ENCODE measurements at regions not wholly inside any gene's neighbourhood (a gene's known extent, or its start where the extent isn't known, plus 50 kb on each side); places are given as distances from the start of the nearest gene placed in this dataset.

GRCh38 chr3:151560738-151561137, 99.9 kb upstream of the IGSF10 start:
- DNase-seq (ENCODE audit: low read depth): peak; percentile 57
- TF ChIP-seq, protein P1, sequence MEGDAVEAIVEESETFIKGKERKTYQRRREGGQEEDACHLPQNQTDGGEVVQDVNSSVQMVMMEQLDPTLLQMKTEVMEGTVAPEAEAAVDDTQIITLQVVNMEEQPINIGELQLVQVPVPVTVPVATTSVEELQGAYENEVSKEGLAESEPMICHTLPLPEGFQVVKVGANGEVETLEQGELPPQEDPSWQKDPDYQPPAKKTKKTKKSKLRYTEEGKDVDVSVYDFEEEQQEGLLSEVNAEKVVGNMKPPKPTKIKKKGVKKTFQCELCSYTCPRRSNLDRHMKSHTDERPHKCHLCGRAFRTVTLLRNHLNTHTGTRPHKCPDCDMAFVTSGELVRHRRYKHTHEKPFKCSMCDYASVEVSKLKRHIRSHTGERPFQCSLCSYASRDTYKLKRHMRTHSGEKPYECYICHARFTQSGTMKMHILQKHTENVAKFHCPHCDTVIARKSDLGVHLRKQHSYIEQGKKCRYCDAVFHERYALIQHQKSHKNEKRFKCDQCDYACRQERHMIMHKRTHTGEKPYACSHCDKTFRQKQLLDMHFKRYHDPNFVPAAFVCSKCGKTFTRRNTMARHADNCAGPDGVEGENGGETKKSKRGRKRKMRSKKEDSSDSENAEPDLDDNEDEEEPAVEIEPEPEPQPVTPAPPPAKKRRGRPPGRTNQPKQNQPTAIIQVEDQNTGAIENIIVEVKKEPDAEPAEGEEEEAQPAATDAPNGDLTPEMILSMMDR (IDR thresholded peaks at IDR 0.05; ENCODE audit: insufficient read depth, low read length): no peak

GRCh38 chr3:151559736-151560135, 98.9 kb upstream of the IGSF10 start:
- H3K4me3 ChIP-seq (ENCODE audit: low read depth, low read length): no peak overlapping the region
- no peak for DNase-seq (ENCODE audit: low read depth)
- TF ChIP-seq, protein P1 (IDR thresholded peaks at IDR 0.05; ENCODE audit: insufficient read depth, low read length): no peak

More at GRCh38 chr3:151560738-151561137, 99.9 kb upstream of the IGSF10 start:
- H3K4me3 ChIP-seq (ENCODE audit: low read depth, low read length): no peak overlapping the region

DNA sequence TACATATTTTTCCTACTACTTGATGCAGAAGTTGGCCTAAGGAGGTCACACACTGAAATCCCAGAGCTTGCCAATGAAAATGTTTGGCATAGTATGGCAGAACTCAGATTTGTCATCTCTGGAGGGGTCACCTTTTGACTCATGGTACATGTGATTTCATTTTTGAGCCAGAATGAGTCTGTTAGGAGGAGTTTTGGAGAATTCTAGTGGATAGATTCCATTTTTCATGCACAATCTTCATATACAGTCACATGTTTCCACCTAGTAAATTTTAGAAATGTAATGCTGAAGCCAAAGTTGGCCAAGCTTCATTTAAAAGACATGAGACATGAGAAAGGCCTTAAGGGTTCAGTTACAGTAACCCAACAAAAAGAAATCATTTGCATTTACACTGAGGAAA, 97.8 kb upstream of the IGSF10 start:
- TF ChIP-seq, protein P1 (IDR thresholded peaks at IDR 0.05; ENCODE audit: insufficient read depth, low read length): no peak
- DNase-seq (ENCODE audit: low read depth): peak; percentile 98
- no peak overlapping the region for H3K4me3 ChIP-seq (ENCODE audit: low read depth, low read length)

DNA sequence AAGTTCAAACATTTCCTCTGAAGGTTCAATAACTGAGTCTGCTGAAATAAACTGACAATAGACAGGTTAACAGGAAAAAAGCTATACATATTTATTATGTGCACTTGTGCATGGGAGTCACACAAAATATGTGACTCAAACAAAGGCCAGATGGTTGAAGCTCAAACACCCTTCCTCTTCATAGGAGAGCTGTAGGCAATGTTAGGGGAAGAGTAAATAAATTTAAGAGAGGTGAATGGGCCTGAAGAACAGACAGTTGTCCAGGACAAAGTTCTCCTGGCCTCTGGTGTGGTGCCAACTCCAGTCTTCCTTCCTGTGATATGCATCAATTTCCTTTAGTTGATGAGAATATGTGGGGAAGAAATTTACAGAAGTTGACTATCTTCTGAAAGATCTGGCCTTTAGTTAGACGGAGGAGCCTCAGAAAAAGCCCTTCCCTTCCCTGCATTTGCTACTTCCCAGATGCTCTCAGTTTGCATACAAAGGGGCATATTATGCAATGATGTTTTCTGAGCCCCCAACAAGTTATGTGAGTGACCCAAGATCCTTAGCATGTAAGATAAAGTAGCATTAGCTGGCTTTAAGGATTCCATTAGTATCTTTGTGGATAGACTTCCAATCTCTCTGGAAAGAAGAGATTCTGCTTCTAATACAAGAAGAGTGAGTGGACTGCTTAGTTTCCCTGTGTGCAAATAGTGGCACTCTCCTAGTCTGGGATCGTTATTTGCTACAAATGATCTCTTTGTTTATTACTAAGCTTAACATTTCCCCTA, 96.4 kb upstream of the IGSF10 start:
- TF ChIP-seq, protein P1 (IDR thresholded peaks at IDR 0.05; ENCODE audit: insufficient read depth, low read length): no peak
- no peak overlapping the region for H3K4me3 ChIP-seq (ENCODE audit: low read depth, low read length)
- DNase-seq (ENCODE audit: low read depth): no peak

DNA sequence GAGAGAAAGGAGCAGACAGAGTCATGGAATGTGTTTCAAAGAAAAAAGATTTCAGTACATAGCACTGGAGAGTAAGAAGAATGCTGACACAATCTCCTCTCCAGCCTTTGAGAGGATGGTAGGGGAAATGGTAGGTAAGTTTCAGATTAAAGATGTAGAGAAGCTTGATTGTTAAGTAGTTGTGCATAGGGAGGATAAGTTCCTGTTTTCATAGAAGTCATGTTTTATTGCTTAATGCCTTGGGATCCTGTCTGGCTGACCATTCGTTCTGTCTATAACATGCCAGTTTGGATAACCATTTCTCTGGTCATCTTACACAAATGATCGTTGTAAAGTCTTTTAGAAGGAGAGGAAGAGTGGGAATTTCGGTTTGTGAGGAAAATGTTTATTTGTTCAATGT, 95.7 kb upstream of the IGSF10 start:
- no peak for DNase-seq (ENCODE audit: low read depth)
- TF ChIP-seq, protein P1 (IDR thresholded peaks at IDR 0.05; ENCODE audit: insufficient read depth, low read length): no peak

DNA sequence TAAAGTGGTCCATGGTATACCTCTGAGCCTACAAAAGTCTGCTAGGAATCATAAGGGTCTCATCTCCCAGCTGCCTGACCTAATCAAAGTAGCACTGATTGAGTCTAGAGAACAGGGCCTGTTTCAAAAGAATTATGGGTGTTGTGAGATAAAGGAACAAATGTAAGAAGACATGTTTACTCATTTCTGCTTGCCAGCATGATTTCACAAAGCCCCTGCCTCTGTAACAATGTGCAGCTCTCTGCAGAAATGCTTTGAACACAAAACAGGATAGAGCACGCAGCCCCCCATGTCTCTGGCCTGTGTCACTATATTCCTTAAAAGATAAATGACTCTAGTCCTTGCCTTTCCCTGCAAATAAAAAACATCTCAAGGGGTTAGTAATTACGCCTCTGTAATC, 94.7 kb upstream of the IGSF10 start:
- no peak overlapping the region for H3K4me3 ChIP-seq (ENCODE audit: low read depth, low read length)
- TF ChIP-seq, protein P1 (IDR thresholded peaks at IDR 0.05; ENCODE audit: insufficient read depth, low read length): no peak
- no peak for DNase-seq (ENCODE audit: low read depth)

More for the DNA sequence above, 95.7 kb upstream of the IGSF10 start:
- H3K4me3 ChIP-seq (ENCODE audit: low read depth, low read length): no peak overlapping the region
